ENCODE measurements at regions not wholly inside any gene's neighbourhood (a gene's known extent, or its start where the extent isn't known, plus 50 kb on each side); places are given as distances from the start of the nearest gene placed in this dataset.

DNA sequence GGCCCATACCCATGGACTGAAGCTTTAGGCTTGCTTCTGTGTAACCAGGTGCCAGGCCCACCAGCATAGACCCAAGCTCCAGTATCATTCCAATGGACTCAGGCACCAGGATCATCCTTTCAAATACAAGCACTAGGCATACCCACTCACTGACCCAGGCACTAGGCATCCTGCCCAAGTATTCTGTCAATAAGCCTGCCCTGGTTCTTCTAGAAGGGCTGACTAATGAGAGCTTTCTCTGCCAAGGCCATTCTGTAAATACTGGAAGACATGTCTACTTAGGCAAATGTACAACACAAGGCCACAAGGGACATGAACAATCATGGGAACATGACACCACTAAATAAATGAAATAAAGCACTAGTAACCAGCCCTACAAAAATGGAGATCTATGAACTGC, 352.2 kb downstream of the FSCB start:
- TF ChIP-seq, protein P1, sequence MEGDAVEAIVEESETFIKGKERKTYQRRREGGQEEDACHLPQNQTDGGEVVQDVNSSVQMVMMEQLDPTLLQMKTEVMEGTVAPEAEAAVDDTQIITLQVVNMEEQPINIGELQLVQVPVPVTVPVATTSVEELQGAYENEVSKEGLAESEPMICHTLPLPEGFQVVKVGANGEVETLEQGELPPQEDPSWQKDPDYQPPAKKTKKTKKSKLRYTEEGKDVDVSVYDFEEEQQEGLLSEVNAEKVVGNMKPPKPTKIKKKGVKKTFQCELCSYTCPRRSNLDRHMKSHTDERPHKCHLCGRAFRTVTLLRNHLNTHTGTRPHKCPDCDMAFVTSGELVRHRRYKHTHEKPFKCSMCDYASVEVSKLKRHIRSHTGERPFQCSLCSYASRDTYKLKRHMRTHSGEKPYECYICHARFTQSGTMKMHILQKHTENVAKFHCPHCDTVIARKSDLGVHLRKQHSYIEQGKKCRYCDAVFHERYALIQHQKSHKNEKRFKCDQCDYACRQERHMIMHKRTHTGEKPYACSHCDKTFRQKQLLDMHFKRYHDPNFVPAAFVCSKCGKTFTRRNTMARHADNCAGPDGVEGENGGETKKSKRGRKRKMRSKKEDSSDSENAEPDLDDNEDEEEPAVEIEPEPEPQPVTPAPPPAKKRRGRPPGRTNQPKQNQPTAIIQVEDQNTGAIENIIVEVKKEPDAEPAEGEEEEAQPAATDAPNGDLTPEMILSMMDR (IDR thresholded peaks at IDR 0.05) = no peak
- TF ChIP-seq POLR2A (IDR thresholded peaks at IDR 0.05) = no peak
